Ishikawa (cell line): ENCODE measurements at regions not wholly inside any gene's neighbourhood (a gene's known extent, or its start where the extent isn't known, plus 50 kb on each side); places are given as distances from the start of the nearest gene placed in this dataset.

ENCODE experiments used
- CEBPB ChIP-seq: IDR thresholded peaks from 2 replicates; pipeline ENCODE4 v1.6.1; 2012
- CREB1 ChIP-seq: IDR thresholded peaks from 2 replicates; pipeline ENCODE4 v1.6.1; 2012; ENCODE audit warnings: low read depth
- EGR1 ChIP-seq: IDR thresholded peaks from 2 replicates; pipeline ENCODE4 v1.6.1; 2012
- EP300 ChIP-seq: IDR thresholded peaks from 2 replicates; pipeline ENCODE4 v1.6.1; 2012; ENCODE audit warnings: borderline replicate concordance
- FOXM1 ChIP-seq: IDR thresholded peaks from 2 replicates; pipeline ENCODE4 v1.6.1; 2012; ENCODE audit warnings: low read depth, borderline replicate concordance
- MAX ChIP-seq: IDR thresholded peaks from 2 replicates; pipeline ENCODE4 v1.6.1; 2012
- NFIC ChIP-seq: IDR thresholded peaks from 2 replicates; pipeline ENCODE4 v1.6.1; 2012
- RAD21 ChIP-seq: IDR thresholded peaks from 2 replicates; pipeline ENCODE4 v1.6.1; 2012; ENCODE audit warnings: low read depth
- REST ChIP-seq: IDR thresholded peaks from 2 replicates; pipeline ENCODE4 v1.6.1; 2012; ENCODE audit warnings: low read depth, mild to moderate bottlenecking
- TAF1 ChIP-seq: IDR thresholded peaks from 2 replicates; pipeline ENCODE4 v1.6.1; 2012; ENCODE audit warnings: low read depth, mild to moderate bottlenecking
- TCF12 ChIP-seq: IDR thresholded peaks from 2 replicates; pipeline ENCODE4 v1.6.1; 2012; ENCODE audit warnings: low read depth
- TEAD4 ChIP-seq: IDR thresholded peaks from 2 replicates; pipeline ENCODE4 v1.6.1; 2012
- USF1 ChIP-seq: IDR thresholded peaks from 2 replicates; pipeline ENCODE4 v1.6.1; 2012
- YY1 ChIP-seq: IDR thresholded peaks from 2 replicates; pipeline ENCODE4 v1.6.1; 2012; ENCODE audit warnings: low read depth
- ZBTB7A ChIP-seq: IDR thresholded peaks from 2 replicates; pipeline ENCODE4 v1.6.1; 2012; ENCODE audit warnings: low read depth

- TF ChIP-seq REST (no peak), CREB1 (no peak), EGR1 (no peak), TCF12 (no peak), USF1 (no peak), ZBTB7A (no peak), TEAD4 (no peak), MAX (no peak), EP300 (no peak)
Measured at GRCh38 chr12:87303396-87304012, 725.7 kb downstream of the C12orf50 start.

- TF ChIP-seq ZBTB7A (no peak), CEBPB (no peak), FOXM1 (no peak), USF1 (no peak), RAD21 (no peak), TCF12 (no peak)
Measured at GRCh38 chr12:87302126-87302745, 727.0 kb downstream of the C12orf50 start.

GRCh38 chr12:87290505-87290904 lies 738.7 kb downstream of the C12orf50 start:
- TF ChIP-seq EGR1, result no peak
- TF ChIP-seq TEAD4, result no peak
- no peak for TF ChIP-seq TAF1
- TF ChIP-seq TCF12, result no peak
- no peak for TF ChIP-seq CEBPB
- no peak for TF ChIP-seq MAX
- no peak for TF ChIP-seq YY1
- no peak for TF ChIP-seq CREB1
- no peak for TF ChIP-seq RAD21
- no peak for TF ChIP-seq REST
- no peak for TF ChIP-seq USF1
- TF ChIP-seq FOXM1, result no peak
- TF ChIP-seq EP300, result no peak
- TF ChIP-seq ZBTB7A, result no peak
- TF ChIP-seq NFIC, result no peak

GRCh38 chr12:87283886-87284285 lies 745.3 kb downstream of the C12orf50 start:
- TF ChIP-seq FOXM1 (no peak), REST (no peak), TAF1 (no peak), TEAD4 (no peak), YY1 (no peak), USF1 (no peak), EGR1 (no peak), MAX (no peak), TCF12 (no peak), ZBTB7A (no peak), NFIC (no peak), RAD21 (no peak), CEBPB (no peak), EP300 (no peak), CREB1 (no peak)
